Keratinocyte (primary cell): ENCODE measurements at regions not wholly inside any gene's neighbourhood (a gene's known extent, or its start where the extent isn't known, plus 50 kb on each side); places are given as distances from the start of the nearest gene placed in this dataset.

ENCODE experiments used
- DNase-seq: peaks from one replicate; pipeline ENCODE4 v3.0.0-alpha.2; 2011; ENCODE audit warnings: low read depth, missing footprints, low spot score
- FAIRE-seq: peaks from 2 replicates; lab custom pipeline; 2011; peaks lifted over from hg19 to GRCh38; lab: Jason Lieb, UNC
- H2AFZ ChIP-seq: 2 replicates; pipeline ENCODE4 v1.6.0; 2012; ENCODE audit warnings: low read length, control low read depth, inconsistent platforms; ENCODE audit not compliant: control insufficient read depth
- H3K27ac ChIP-seq: 2 replicates; pipeline ENCODE4 v1.5.1; 2011; ENCODE audit warnings: low read length; ENCODE audit not compliant: control insufficient read depth, insufficient read depth
- H3K27me3 ChIP-seq: 3 replicates; pipeline ENCODE4 v1.6.0; 2011; ENCODE audit warnings: low read length; ENCODE audit not compliant: control insufficient read depth, insufficient read depth; ENCODE audit errors: extremely low read depth
- H3K36me3 ChIP-seq, 2 experiments: 2 replicates in 1 of 2; 3 replicates in 1 of 2; pipeline ENCODE4 v1.5.1; 2011; ENCODE audit warnings: low read length in 2 of 2, mild to moderate bottlenecking in 1 of 2; ENCODE audit not compliant: control insufficient read depth in 2 of 2, insufficient read depth in 2 of 2; ENCODE audit errors: extremely low read depth in 1 of 2
- H3K4me1 ChIP-seq: 3 replicates; pipeline ENCODE4 v1.5.1; 2011; ENCODE audit warnings: low read length; ENCODE audit not compliant: control insufficient read depth, insufficient read depth; ENCODE audit errors: extremely low read depth
- H3K4me2 ChIP-seq: 3 replicates; pipeline ENCODE4 v1.6.0; 2011; ENCODE audit warnings: low read depth, low read length; ENCODE audit not compliant: control insufficient read depth, insufficient read depth; ENCODE audit errors: extremely low read depth
- H3K4me3 ChIP-seq, 3 experiments: fragments of 200-600 bp in 1 of 3; sonication (generic) in 1 of 3; 2 replicates in 2 of 3; 3 replicates in 1 of 3; pipeline ENCODE4 v1.5.1; 2011 to 2016; ENCODE audit warnings: low read length in 3 of 3, mild to moderate bottlenecking in 3 of 3, control low read depth in 2 of 3, inconsistent platforms in 1 of 3, low read depth in 1 of 3, mixed read lengths in 1 of 3, mixed run types in 1 of 3, moderate library complexity in 1 of 3; ENCODE audit not compliant: control insufficient read depth in 2 of 3, insufficient read depth in 2 of 3; ENCODE audit errors: extremely low read depth in 1 of 3
- H3K79me2 ChIP-seq: 2 replicates; pipeline ENCODE4 v1.6.0; 2012; ENCODE audit warnings: low read length; ENCODE audit not compliant: control insufficient read depth, insufficient read depth
- H3K9ac ChIP-seq: 3 replicates; pipeline ENCODE4 v1.6.0; 2011; ENCODE audit warnings: low read length; ENCODE audit not compliant: control insufficient read depth, insufficient read depth; ENCODE audit errors: extremely low read depth
- H3K9me1 ChIP-seq: 3 replicates; pipeline ENCODE4 v1.6.0; 2011; ENCODE audit warnings: low read length; ENCODE audit not compliant: control insufficient read depth, insufficient read depth; ENCODE audit errors: extremely low read depth
- H3K9me3 ChIP-seq: 2 replicates; pipeline ENCODE4 v1.5.1; 2012; ENCODE audit warnings: low read depth, low read length; ENCODE audit not compliant: control insufficient read depth
- H4K20me1 ChIP-seq: 3 replicates; pipeline ENCODE4 v1.6.0; 2011; ENCODE audit warnings: low read length; ENCODE audit not compliant: control insufficient read depth, insufficient read depth; ENCODE audit errors: extremely low read depth
- EZH2 ChIP-seq: IDR thresholded peaks from one replicate; pipeline ENCODE4 v1.6.1; 2012; ENCODE audit warnings: inconsistent platforms, mild to moderate bottlenecking, low read length, moderate library complexity
- dilution Hi-C: fragments of 300-500 bp; cut with MboI; formaldehyde crosslinking; loops from one replicate; pipeline ENCODE4 v1.7.0; 2020; ENCODE audit warnings: low sequenced_read_pairs; ENCODE audit not compliant: extremely low pct_ligation_motif_present
- TF ChIP-seq, protein P1 (sequence below), 3 experiments: IDR thresholded peaks in 1 of 3; conservative IDR thresholded peaks in 1 of 3; optimal IDR thresholded peaks in 1 of 3; 2 replicates in 2 of 3; 3 replicates in 1 of 3; pipeline versions ENCODE3 to v1.5.1; 2011; ENCODE audit warnings: low read length in 3 of 3, mild to moderate bottlenecking in 3 of 3, moderate library complexity in 2 of 3, control low read depth in 1 of 3, inconsistent platforms in 1 of 3; ENCODE audit not compliant: insufficient read depth in 2 of 3; ENCODE audit errors: extremely low read depth in 1 of 3

- Histone ChIP-seq H3K9me3 (no peaks in the 10 kb centered on the region), H3K4me3 (no peak overlapping the region), H3K36me3 (no peaks in the 10 kb centered on the region), H3K4me1 (no peaks in the 10 kb centered on the region), H4K20me1 (no peaks in the 10 kb centered on the region), H3K79me2 (no peaks in the 10 kb centered on the region), H3K4me2 (no peak overlapping the region), H3K9ac (no peak overlapping the region), H3K9me1 (no peaks in the 10 kb centered on the region), H2AFZ (no peak overlapping the region), H3K27me3 (no peaks in the 10 kb centered on the region), H3K27ac (no peak overlapping the region)
- FAIRE-seq, result no peak
- dilution Hi-C loops, result no loop called here
- DNase-seq, result no peak
- no peak for TF ChIP-seq EZH2
- TF ChIP-seq, protein P1, sequence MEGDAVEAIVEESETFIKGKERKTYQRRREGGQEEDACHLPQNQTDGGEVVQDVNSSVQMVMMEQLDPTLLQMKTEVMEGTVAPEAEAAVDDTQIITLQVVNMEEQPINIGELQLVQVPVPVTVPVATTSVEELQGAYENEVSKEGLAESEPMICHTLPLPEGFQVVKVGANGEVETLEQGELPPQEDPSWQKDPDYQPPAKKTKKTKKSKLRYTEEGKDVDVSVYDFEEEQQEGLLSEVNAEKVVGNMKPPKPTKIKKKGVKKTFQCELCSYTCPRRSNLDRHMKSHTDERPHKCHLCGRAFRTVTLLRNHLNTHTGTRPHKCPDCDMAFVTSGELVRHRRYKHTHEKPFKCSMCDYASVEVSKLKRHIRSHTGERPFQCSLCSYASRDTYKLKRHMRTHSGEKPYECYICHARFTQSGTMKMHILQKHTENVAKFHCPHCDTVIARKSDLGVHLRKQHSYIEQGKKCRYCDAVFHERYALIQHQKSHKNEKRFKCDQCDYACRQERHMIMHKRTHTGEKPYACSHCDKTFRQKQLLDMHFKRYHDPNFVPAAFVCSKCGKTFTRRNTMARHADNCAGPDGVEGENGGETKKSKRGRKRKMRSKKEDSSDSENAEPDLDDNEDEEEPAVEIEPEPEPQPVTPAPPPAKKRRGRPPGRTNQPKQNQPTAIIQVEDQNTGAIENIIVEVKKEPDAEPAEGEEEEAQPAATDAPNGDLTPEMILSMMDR (optimal IDR thresholded peaks at IDR 0.05 in 1 of 3, IDR thresholded peaks at IDR 0.05 in 1 of 3, conservative IDR thresholded peaks at IDR 0.05 in 1 of 3; ENCODE audit: extremely low read depth in 1 of 3, insufficient read depth in 2 of 3, low read length in 3 of 3), result no peak
Measured at GRCh38 chr11:29483831-29484230, 533.0 kb downstream of the KCNA4 start.

- Histone ChIP-seq H3K4me3 (no peak overlapping the region), H3K4me2 (no peak overlapping the region), H3K27ac (no peak overlapping the region), H3K9me1 (no peaks in the 10 kb centered on the region), H4K20me1 (no peaks in the 10 kb centered on the region), H2AFZ (no peak overlapping the region), H3K9me3 (no peaks in the 10 kb centered on the region), H3K9ac (no peak overlapping the region), H3K4me1 (no peaks in the 10 kb centered on the region), H3K27me3 (no peaks in the 10 kb centered on the region), H3K79me2 (no peaks in the 10 kb centered on the region), H3K36me3 (no peaks in the 10 kb centered on the region)
- TF ChIP-seq, protein P1 (optimal IDR thresholded peaks at IDR 0.05 in 1 of 3, IDR thresholded peaks at IDR 0.05 in 1 of 3, conservative IDR thresholded peaks at IDR 0.05 in 1 of 3; ENCODE audit: extremely low read depth in 1 of 3, insufficient read depth in 2 of 3, low read length in 3 of 3), result no peak
- no peak for TF ChIP-seq EZH2
- no peak for DNase-seq
- dilution Hi-C loops, result no loop called here
- FAIRE-seq, result no peak
Measured at GRCh38 chr11:29482510-29482909, 534.3 kb downstream of the KCNA4 start.
